ENCODE measurements at regions not wholly inside any gene's neighbourhood (a gene's known extent, or its start where the extent isn't known, plus 50 kb on each side); places are given as distances from the start of the nearest gene placed in this dataset.

GRCh38 chr15:93231994-93232393 lies 143.0 kb upstream of the RGMA start:
- Histone ChIP-seq H3K4me1 (ENCODE audit: control insufficient read depth in 2 of 2, insufficient read depth in 2 of 2, low read length in 1 of 2) (no peaks in the 10 kb centered on the region), H3K9me3 (ENCODE audit: control insufficient read depth in 2 of 2, insufficient read depth in 1 of 2, low read depth in 1 of 2, low read length in 1 of 2) (no peaks in the 10 kb centered on the region), H3K4me3 (ENCODE audit: low read depth in 1 of 2, low read length in 2 of 2) (no peak overlapping the region), H3K27ac (ENCODE audit: low read depth in 2 of 2, low read length in 1 of 2) (no peak overlapping the region), H3K27me3 (ENCODE audit: control insufficient read depth in 1 of 2, insufficient read depth in 2 of 2, low read length in 2 of 2) (no peaks in the 10 kb centered on the region), H3K36me3 (ENCODE audit: control insufficient read depth in 2 of 2, insufficient read depth in 2 of 2, low read length in 1 of 2) (no peaks in the 10 kb centered on the region)
- WGBS, 2 donors = 70 to 76% methylated on average over 6 of the region's 6 CpGs

GRCh38 chr15:93231261-93231925 lies 142.4 kb upstream of the RGMA start:
- H3K9me3 ChIP-seq (ENCODE audit: control insufficient read depth in 2 of 2, insufficient read depth in 1 of 2, low read depth in 1 of 2, low read length in 1 of 2) = no peaks in the 10 kb centered on the region
- no peaks in the 10 kb centered on the region for H3K4me1 ChIP-seq (ENCODE audit: control insufficient read depth in 2 of 2, insufficient read depth in 2 of 2, low read length in 1 of 2)
- no peaks in the 10 kb centered on the region for H3K36me3 ChIP-seq (ENCODE audit: control insufficient read depth in 2 of 2, insufficient read depth in 2 of 2, low read length in 1 of 2)
- no peaks in the 10 kb centered on the region for H3K27me3 ChIP-seq (ENCODE audit: control insufficient read depth in 1 of 2, insufficient read depth in 2 of 2, low read length in 2 of 2)
- H3K27ac ChIP-seq (ENCODE audit: low read depth in 2 of 2, low read length in 1 of 2) = no peak overlapping the region
- H3K4me3 ChIP-seq (ENCODE audit: low read depth in 1 of 2, low read length in 2 of 2) = no peak overlapping the region
- 64 to 66% methylated on average over 2 of the region's 2 CpGs for WGBS, 2 donors

GRCh38 chr15:93228546-93228945 lies 139.5 kb upstream of the RGMA start:
- H3K27me3 ChIP-seq (ENCODE audit: control insufficient read depth in 1 of 2, insufficient read depth in 2 of 2, low read length in 2 of 2) = no peaks in the 10 kb centered on the region
- no peak overlapping the region for H3K27ac ChIP-seq (ENCODE audit: low read depth in 2 of 2, low read length in 1 of 2)
- no peaks in the 10 kb centered on the region for H3K4me1 ChIP-seq (ENCODE audit: control insufficient read depth in 2 of 2, insufficient read depth in 2 of 2, low read length in 1 of 2)
- 81 to 90% methylated on average over 3 of the region's 3 CpGs for WGBS, 2 donors
- no peaks in the 10 kb centered on the region for H3K36me3 ChIP-seq (ENCODE audit: control insufficient read depth in 2 of 2, insufficient read depth in 2 of 2, low read length in 1 of 2)
- no peaks in the 10 kb centered on the region for H3K9me3 ChIP-seq (ENCODE audit: control insufficient read depth in 2 of 2, insufficient read depth in 1 of 2, low read depth in 1 of 2, low read length in 1 of 2)
- no peak overlapping the region for H3K4me3 ChIP-seq (ENCODE audit: low read depth in 1 of 2, low read length in 2 of 2)

- WGBS, 2 donors = 83 to 87% methylated on average over 7 of the region's 7 CpGs
- H3K9me3 ChIP-seq (ENCODE audit: control insufficient read depth in 2 of 2, insufficient read depth in 1 of 2, low read depth in 1 of 2, low read length in 1 of 2) = no peaks in the 10 kb centered on the region
- H3K4me3 ChIP-seq (ENCODE audit: low read depth in 1 of 2, low read length in 2 of 2) = no peak overlapping the region
- H3K27me3 ChIP-seq (ENCODE audit: control insufficient read depth in 1 of 2, insufficient read depth in 2 of 2, low read length in 2 of 2) = no peaks in the 10 kb centered on the region
- H3K4me1 ChIP-seq (ENCODE audit: control insufficient read depth in 2 of 2, insufficient read depth in 2 of 2, low read length in 1 of 2) = no peaks in the 10 kb centered on the region
- H3K36me3 ChIP-seq (ENCODE audit: control insufficient read depth in 2 of 2, insufficient read depth in 2 of 2, low read length in 1 of 2) = no peaks in the 10 kb centered on the region
- no peak overlapping the region for H3K27ac ChIP-seq (ENCODE audit: low read depth in 2 of 2, low read length in 1 of 2)
Observed at GRCh38 chr15:93223803-93224202, 134.8 kb upstream of the RGMA start.

GRCh38 chr15:93221759-93222158 lies 132.7 kb upstream of the RGMA start:
- H3K4me3 ChIP-seq (ENCODE audit: low read depth in 1 of 2, low read length in 2 of 2) = no peak overlapping the region
- no peaks in the 10 kb centered on the region for H3K9me3 ChIP-seq (ENCODE audit: control insufficient read depth in 2 of 2, insufficient read depth in 1 of 2, low read depth in 1 of 2, low read length in 1 of 2)
- no peaks in the 10 kb centered on the region for H3K4me1 ChIP-seq (ENCODE audit: control insufficient read depth in 2 of 2, insufficient read depth in 2 of 2, low read length in 1 of 2)
- peaks cover 0 to 2% of the 10 kb centered on the region in 2 donors for H3K27me3 ChIP-seq (ENCODE audit: control insufficient read depth in 1 of 2, insufficient read depth in 2 of 2, low read length in 2 of 2)
- no peak overlapping the region for H3K27ac ChIP-seq (ENCODE audit: low read depth in 2 of 2, low read length in 1 of 2)
- WGBS, 2 donors = 60 to 77% methylated on average over 4 of the region's 4 CpGs
- H3K36me3 ChIP-seq (ENCODE audit: control insufficient read depth in 2 of 2, insufficient read depth in 2 of 2, low read length in 1 of 2) = no peaks in the 10 kb centered on the region

GRCh38 chr15:93219859-93220420 lies 130.9 kb upstream of the RGMA start:
- peaks cover 0 to 2% of the 10 kb centered on the region in 2 donors for H3K27me3 ChIP-seq (ENCODE audit: control insufficient read depth in 1 of 2, insufficient read depth in 2 of 2, low read length in 2 of 2)

GRCh38 chr15:93217343-93217742 lies 128.3 kb upstream of the RGMA start:
- Histone ChIP-seq H3K4me3 (ENCODE audit: low read depth in 1 of 2, low read length in 2 of 2) (no peak overlapping the region), H3K27ac (ENCODE audit: low read depth in 2 of 2, low read length in 1 of 2) (no peak overlapping the region), H3K9me3 (ENCODE audit: control insufficient read depth in 2 of 2, insufficient read depth in 1 of 2, low read depth in 1 of 2, low read length in 1 of 2) (peaks cover 0 to 2% of the 10 kb centered on the region in 2 donors), H3K36me3 (ENCODE audit: control insufficient read depth in 2 of 2, insufficient read depth in 2 of 2, low read length in 1 of 2) (no peaks in the 10 kb centered on the region), H3K4me1 (ENCODE audit: control insufficient read depth in 2 of 2, insufficient read depth in 2 of 2, low read length in 1 of 2) (no peaks in the 10 kb centered on the region), H3K27me3 (ENCODE audit: control insufficient read depth in 1 of 2, insufficient read depth in 2 of 2, low read length in 2 of 2) (peaks cover 0 to 2% of the 10 kb centered on the region in 2 donors)
- 60 to 69% methylated on average over 1 of the region's 1 CpG for WGBS, 2 donors

More at GRCh38 chr15:93219859-93220420, 130.9 kb upstream of the RGMA start:
- 73 to 80% methylated on average over 2 of the region's 2 CpGs for WGBS, 2 donors
- H3K36me3 ChIP-seq (ENCODE audit: control insufficient read depth in 2 of 2, insufficient read depth in 2 of 2, low read length in 1 of 2) = no peaks in the 10 kb centered on the region
- H3K4me1 ChIP-seq (ENCODE audit: control insufficient read depth in 2 of 2, insufficient read depth in 2 of 2, low read length in 1 of 2) = no peaks in the 10 kb centered on the region
- H3K27ac ChIP-seq (ENCODE audit: low read depth in 2 of 2, low read length in 1 of 2) = no peak overlapping the region
- H3K4me3 ChIP-seq (ENCODE audit: low read depth in 1 of 2, low read length in 2 of 2) = no peak overlapping the region
- H3K9me3 ChIP-seq (ENCODE audit: control insufficient read depth in 2 of 2, insufficient read depth in 1 of 2, low read depth in 1 of 2, low read length in 1 of 2) = no peaks in the 10 kb centered on the region

- peaks cover 0 to 2% of the 10 kb centered on the region in 2 donors for H3K27me3 ChIP-seq (ENCODE audit: control insufficient read depth in 1 of 2, insufficient read depth in 2 of 2, low read length in 2 of 2)
- peaks cover 0 to 2% of the 10 kb centered on the region in 2 donors for H3K9me3 ChIP-seq (ENCODE audit: control insufficient read depth in 2 of 2, insufficient read depth in 1 of 2, low read depth in 1 of 2, low read length in 1 of 2)
- no peaks in the 10 kb centered on the region for H3K36me3 ChIP-seq (ENCODE audit: control insufficient read depth in 2 of 2, insufficient read depth in 2 of 2, low read length in 1 of 2)
- WGBS, 2 donors = 89 to 97% methylated on average over 3 of the region's 3 CpGs
- no peak overlapping the region for H3K27ac ChIP-seq (ENCODE audit: low read depth in 2 of 2, low read length in 1 of 2)
- no peaks in the 10 kb centered on the region for H3K4me1 ChIP-seq (ENCODE audit: control insufficient read depth in 2 of 2, insufficient read depth in 2 of 2, low read length in 1 of 2)
- H3K4me3 ChIP-seq (ENCODE audit: low read depth in 1 of 2, low read length in 2 of 2) = no peak overlapping the region
Observed at GRCh38 chr15:93214106-93214505, 125.1 kb upstream of the RGMA start.

- WGBS, 2 donors = 88 to 92% methylated on average over 5 of the region's 5 CpGs
- no peaks in the 10 kb centered on the region for H3K4me1 ChIP-seq (ENCODE audit: control insufficient read depth in 2 of 2, insufficient read depth in 2 of 2, low read length in 1 of 2)
- H3K27ac ChIP-seq (ENCODE audit: low read depth in 2 of 2, low read length in 1 of 2) = no peak overlapping the region
- peaks cover 0 to 2% of the 10 kb centered on the region in 2 donors for H3K27me3 ChIP-seq (ENCODE audit: control insufficient read depth in 1 of 2, insufficient read depth in 2 of 2, low read length in 2 of 2)
- no peak overlapping the region for H3K4me3 ChIP-seq (ENCODE audit: low read depth in 1 of 2, low read length in 2 of 2)
- H3K36me3 ChIP-seq (ENCODE audit: control insufficient read depth in 2 of 2, insufficient read depth in 2 of 2, low read length in 1 of 2) = no peaks in the 10 kb centered on the region
- H3K9me3 ChIP-seq (ENCODE audit: control insufficient read depth in 2 of 2, insufficient read depth in 1 of 2, low read depth in 1 of 2, low read length in 1 of 2) = peaks cover 0 to 2% of the 10 kb centered on the region in 2 donors
Observed at GRCh38 chr15:93213281-93213680, 124.3 kb upstream of the RGMA start.

- Histone ChIP-seq H3K9me3 (ENCODE audit: control insufficient read depth in 2 of 2, insufficient read depth in 1 of 2, low read depth in 1 of 2, low read length in 1 of 2) (peaks cover 0 to 2% of the 10 kb centered on the region in 2 donors), H3K4me3 (ENCODE audit: low read depth in 1 of 2, low read length in 2 of 2) (no peak overlapping the region), H3K36me3 (ENCODE audit: control insufficient read depth in 2 of 2, insufficient read depth in 2 of 2, low read length in 1 of 2) (no peaks in the 10 kb centered on the region), H3K4me1 (ENCODE audit: control insufficient read depth in 2 of 2, insufficient read depth in 2 of 2, low read length in 1 of 2) (no peaks in the 10 kb centered on the region), H3K27me3 (ENCODE audit: control insufficient read depth in 1 of 2, insufficient read depth in 2 of 2, low read length in 2 of 2) (peaks cover 0 to 2% of the 10 kb centered on the region in 2 donors), H3K27ac (ENCODE audit: low read depth in 2 of 2, low read length in 1 of 2) (no peak overlapping the region)
- 94 to 97% methylated on average over 5 of the region's 5 CpGs for WGBS, 2 donors
Observed at GRCh38 chr15:93212578-93212977, 123.6 kb upstream of the RGMA start.

All from esophagus (tissue), 2 donors.